Smooth muscle cell (in vitro differentiated cells): ENCODE measurements at regions not wholly inside any gene's neighbourhood (a gene's known extent, or its start where the extent isn't known, plus 50 kb on each side); places are given as distances from the start of the nearest gene placed in this dataset.
A peak's percentile ranks its signal among the peaks of the same experiment; 100 is the strongest.

Experiments
- DNase-seq: peaks from one replicate; lab custom pipeline; 2025; ENCODE audit not compliant: unreplicated experiment; lab: John Stamatoyannopoulos, UW
- H2AFZ ChIP-seq: fragments of 200-600 bp; sonication (generic); 2 replicates; pipeline ENCODE4 v1.6.0; 2016; ENCODE audit warnings: antibody characterized with exemption, low read depth, mild to moderate bottlenecking
- H3F3A ChIP-seq: fragments of 200-600 bp; sonication (generic); 2 replicates; pipeline ENCODE4 v1.6.0; 2017; ENCODE audit warnings: antibody characterized with exemption, low read depth
- H3K27ac ChIP-seq: fragments of 200-600 bp; sonication (generic); 2 replicates; pipeline ENCODE4 v1.5.1; 2016; ENCODE audit warnings: low read depth, mild to moderate bottlenecking
- H3K27me3 ChIP-seq: fragments of 200-600 bp; sonication (generic); 2 replicates; pipeline ENCODE4 v1.6.1; 2016; ENCODE audit warnings: low read depth, mild to moderate bottlenecking
- H3K36me3 ChIP-seq: fragments of 200-600 bp; sonication (generic); 2 replicates; pipeline ENCODE4 v1.5.1; 2016; ENCODE audit warnings: low read depth
- H3K4me1 ChIP-seq: fragments of 200-600 bp; sonication (generic); 2 replicates; pipeline ENCODE4 v1.5.1; 2016; ENCODE audit warnings: low read depth
- H3K4me2 ChIP-seq: fragments of 200-600 bp; sonication (generic); 2 replicates; pipeline ENCODE4 v1.6.0; 2016; ENCODE audit warnings: mild to moderate bottlenecking
- H3K4me3 ChIP-seq: fragments of 200-600 bp; sonication (generic); 2 replicates; pipeline ENCODE4 v1.5.1; 2016; ENCODE audit warnings: mild to moderate bottlenecking
- H3K79me2 ChIP-seq: fragments of 200-600 bp; sonication (generic); 2 replicates; pipeline ENCODE4 v1.6.0; 2016; ENCODE audit warnings: low read depth, mild to moderate bottlenecking
- H3K9ac ChIP-seq: fragments of 200-600 bp; sonication (generic); 2 replicates; pipeline ENCODE4 v1.6.0; 2016; ENCODE audit warnings: low read depth
- H3K9me3 ChIP-seq: fragments of 200-600 bp; sonication (generic); replicated peaks from 2 replicates; pipeline ENCODE4 v1.5.1; 2016; ENCODE audit warnings: low read depth
- H4K20me1 ChIP-seq: fragments of 200-600 bp; sonication (generic); 2 replicates; pipeline ENCODE4 v1.6.0; 2016; ENCODE audit warnings: low read depth
- WGBS: methylation state at CpG from one replicate; pipeline ENCODE4 v1.1.7; 2016; ENCODE audit warnings: low lambda C conversion rate; 5-methylcytosine and 5-hydroxymethylcytosine counted together
- TF ChIP-seq, protein P1 (sequence below): fragments of 200-600 bp; sonication (generic); IDR thresholded peaks from 2 replicates; pipeline ENCODE4 v1.5.1; 2017; ENCODE audit warnings: borderline replicate concordance, mild to moderate bottlenecking, antibody characterized with exemption; ENCODE audit not compliant: insufficient read depth, poor library complexity, severe bottlenecking

DNA sequence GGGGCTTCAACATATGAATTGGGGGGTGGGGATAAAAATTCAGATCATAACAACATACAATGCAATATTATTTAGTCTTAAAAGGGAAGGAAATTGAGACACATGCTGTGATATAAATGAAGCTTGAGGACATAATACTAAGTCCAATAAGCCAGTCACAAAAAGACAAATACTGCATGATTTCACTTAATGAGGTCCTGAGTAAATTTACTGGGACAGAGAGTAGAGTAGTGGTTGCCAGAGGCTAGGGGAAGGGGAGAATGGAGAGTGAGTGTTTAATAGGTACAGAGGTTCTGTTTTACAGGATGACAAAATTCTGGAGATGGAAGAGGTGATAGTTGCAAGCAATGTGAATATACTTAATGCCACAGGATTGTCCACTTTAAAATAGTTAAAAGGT is 89.2 kb upstream of the RAPGEF2 start:
- TF ChIP-seq, protein P1, sequence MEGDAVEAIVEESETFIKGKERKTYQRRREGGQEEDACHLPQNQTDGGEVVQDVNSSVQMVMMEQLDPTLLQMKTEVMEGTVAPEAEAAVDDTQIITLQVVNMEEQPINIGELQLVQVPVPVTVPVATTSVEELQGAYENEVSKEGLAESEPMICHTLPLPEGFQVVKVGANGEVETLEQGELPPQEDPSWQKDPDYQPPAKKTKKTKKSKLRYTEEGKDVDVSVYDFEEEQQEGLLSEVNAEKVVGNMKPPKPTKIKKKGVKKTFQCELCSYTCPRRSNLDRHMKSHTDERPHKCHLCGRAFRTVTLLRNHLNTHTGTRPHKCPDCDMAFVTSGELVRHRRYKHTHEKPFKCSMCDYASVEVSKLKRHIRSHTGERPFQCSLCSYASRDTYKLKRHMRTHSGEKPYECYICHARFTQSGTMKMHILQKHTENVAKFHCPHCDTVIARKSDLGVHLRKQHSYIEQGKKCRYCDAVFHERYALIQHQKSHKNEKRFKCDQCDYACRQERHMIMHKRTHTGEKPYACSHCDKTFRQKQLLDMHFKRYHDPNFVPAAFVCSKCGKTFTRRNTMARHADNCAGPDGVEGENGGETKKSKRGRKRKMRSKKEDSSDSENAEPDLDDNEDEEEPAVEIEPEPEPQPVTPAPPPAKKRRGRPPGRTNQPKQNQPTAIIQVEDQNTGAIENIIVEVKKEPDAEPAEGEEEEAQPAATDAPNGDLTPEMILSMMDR = no peak
- peaks cover 17% of the 10 kb centered on the region for H3K4me1 ChIP-seq
- DNase-seq = no peak
- H4K20me1 ChIP-seq = no peaks in the 10 kb centered on the region
- H3K4me2 ChIP-seq = no peak overlapping the region
- no peak overlapping the region for H3K9ac ChIP-seq
- no peaks in the 10 kb centered on the region for H3F3A ChIP-seq
- H3K9me3 ChIP-seq = no peaks in the 10 kb centered on the region
- H2AFZ ChIP-seq = no peak overlapping the region
- H3K36me3 ChIP-seq = no peaks in the 10 kb centered on the region
- H3K27me3 ChIP-seq = no peaks in the 10 kb centered on the region
- no peaks in the 10 kb centered on the region for H3K79me2 ChIP-seq
- no peak overlapping the region for H3K4me3 ChIP-seq
- no peak overlapping the region for H3K27ac ChIP-seq

DNA sequence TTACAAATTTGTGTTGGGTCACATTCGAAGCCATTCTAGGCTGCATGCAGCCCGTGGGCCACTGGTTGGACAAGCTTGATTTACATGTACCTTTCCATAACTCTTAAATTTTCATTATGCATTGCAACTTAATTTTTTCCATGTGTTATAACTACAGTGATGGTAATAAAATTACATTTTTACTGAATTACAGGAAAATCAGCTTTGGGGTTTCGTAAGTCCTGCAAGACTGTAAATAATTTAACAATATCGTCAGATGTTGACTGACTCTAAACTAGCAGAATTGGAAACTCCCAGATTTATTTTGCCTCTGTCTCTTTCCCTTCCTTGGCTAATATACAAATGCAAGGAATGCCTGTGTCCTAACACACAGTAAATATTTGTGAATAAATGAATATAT is 88.0 kb upstream of the RAPGEF2 start:
- H3K9ac ChIP-seq = no peak overlapping the region
- WGBS = 83% methylated on average over 4 of the region's 4 CpGs
- no peak for DNase-seq

DNA sequence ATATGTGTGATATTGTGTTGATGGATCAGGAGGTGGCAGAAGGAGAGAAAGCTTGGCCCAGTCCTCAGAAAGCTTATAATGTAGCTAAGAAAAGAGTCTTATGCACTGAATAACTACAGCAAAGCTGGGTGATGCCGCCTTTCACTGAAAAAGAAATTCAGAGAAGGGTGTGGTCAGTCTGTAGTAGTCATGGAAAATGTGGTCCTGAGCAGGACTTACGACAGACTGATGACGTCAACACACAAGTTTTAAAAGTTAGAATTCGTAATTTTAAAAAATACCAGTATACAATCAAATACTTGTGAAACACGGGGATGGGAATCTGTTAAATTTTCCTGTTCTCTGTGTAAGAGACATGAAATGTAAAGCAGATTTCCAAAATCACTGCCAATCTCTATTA is 87.0 kb upstream of the RAPGEF2 start:
- H2AFZ ChIP-seq = no peak overlapping the region

More for the DNA sequence above, 88.0 kb upstream of the RAPGEF2 start:
- no peaks in the 10 kb centered on the region for H3K9me3 ChIP-seq
- no peaks in the 10 kb centered on the region for H3K79me2 ChIP-seq
- no peak overlapping the region for H2AFZ ChIP-seq
- peaks cover 14% of the 10 kb centered on the region for H3K4me1 ChIP-seq
- no peak overlapping the region for H3K4me2 ChIP-seq
- TF ChIP-seq, protein P1 = no peak
- no peaks in the 10 kb centered on the region for H3K36me3 ChIP-seq
- H3K27me3 ChIP-seq = no peaks in the 10 kb centered on the region
- H3F3A ChIP-seq = no peaks in the 10 kb centered on the region
- no peaks in the 10 kb centered on the region for H4K20me1 ChIP-seq
- no peak overlapping the region for H3K27ac ChIP-seq
- no peak overlapping the region for H3K4me3 ChIP-seq

DNA sequence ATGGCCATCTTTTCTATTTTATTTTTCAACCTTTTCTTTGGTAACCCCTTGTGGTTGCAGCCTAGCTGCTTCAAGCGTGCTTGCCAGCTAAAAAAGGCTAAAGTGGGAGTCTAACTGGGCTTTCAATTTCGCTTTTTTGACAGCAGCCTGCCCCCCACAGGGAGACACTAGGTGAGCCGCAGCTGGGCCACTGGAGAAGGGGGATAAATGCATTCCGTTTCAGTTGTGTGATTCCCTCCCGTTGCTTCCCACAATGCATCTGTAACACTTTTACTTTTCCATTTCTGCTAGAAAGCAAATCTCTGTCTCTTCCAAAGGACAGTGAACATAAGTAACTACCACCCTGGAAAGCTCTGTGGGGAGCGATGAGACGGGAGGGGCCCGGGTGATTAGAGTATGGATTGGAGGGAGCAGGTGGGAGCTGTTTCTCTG is 86.3 kb upstream of the RAPGEF2 start:
- H3K27ac ChIP-seq = no peak overlapping the region
- H3F3A ChIP-seq = no peaks in the 10 kb centered on the region
- H2AFZ ChIP-seq = peak overlapping the region; percentile 64
- no peaks in the 10 kb centered on the region for H3K9me3 ChIP-seq
- H4K20me1 ChIP-seq = no peaks in the 10 kb centered on the region
- DNase-seq = no peak
- no peaks in the 10 kb centered on the region for H3K27me3 ChIP-seq
- peak overlapping the region; percentile 46 for H3K4me2 ChIP-seq
- H3K4me3 ChIP-seq = peak overlapping the region; percentile 24
- no peaks in the 10 kb centered on the region for H3K79me2 ChIP-seq
- WGBS = 45% methylated on average over 8 of the region's 8 CpGs
- H3K4me1 ChIP-seq = peaks cover 14% of the 10 kb centered on the region
- H3K36me3 ChIP-seq = no peaks in the 10 kb centered on the region
- no peak overlapping the region for H3K9ac ChIP-seq
- TF ChIP-seq, protein P1 = no peak

More for the DNA sequence above, 87.0 kb upstream of the RAPGEF2 start:
- H3K9me3 ChIP-seq = no peaks in the 10 kb centered on the region
- peaks cover 14% of the 10 kb centered on the region for H3K4me1 ChIP-seq
- no peaks in the 10 kb centered on the region for H3K27me3 ChIP-seq
- H3K79me2 ChIP-seq = no peaks in the 10 kb centered on the region
- TF ChIP-seq, protein P1 = no peak
- no peaks in the 10 kb centered on the region for H3K36me3 ChIP-seq
- no peak overlapping the region for H3K27ac ChIP-seq
- no peak overlapping the region for H3K4me3 ChIP-seq
- H3K9ac ChIP-seq = no peak overlapping the region
- no peaks in the 10 kb centered on the region for H4K20me1 ChIP-seq
- no peaks in the 10 kb centered on the region for H3F3A ChIP-seq
- DNase-seq = no peak
- no peak overlapping the region for H3K4me2 ChIP-seq
- WGBS = 77% methylated on average over 5 of the region's 5 CpGs
